NCI-H524 treated with DMSO at 0.1 percent for 48 hours (cell line): ENCODE measurements at regions not wholly inside any gene's neighbourhood (a gene's known extent, or its start where the extent isn't known, plus 50 kb on each side); places are given as distances from the start of the nearest gene placed in this dataset.
"Not testable (repeated sequence)": the region's sequence is repeated elsewhere in the genome, so short reads cannot be mapped to it uniquely, and the experiment has no call there.

Source experiments
- DNase-seq: peaks from one replicate; lab custom pipeline; 2025; lab: John Stamatoyannopoulos, UW

GRCh38 chr12:92398565-92399309, 253.1 kb upstream of the BTG1 start:
- no peak for DNase-seq

- no peak for DNase-seq
Measured at GRCh38 chr12:92396647-92397252, 251.1 kb upstream of the BTG1 start.

DNA sequence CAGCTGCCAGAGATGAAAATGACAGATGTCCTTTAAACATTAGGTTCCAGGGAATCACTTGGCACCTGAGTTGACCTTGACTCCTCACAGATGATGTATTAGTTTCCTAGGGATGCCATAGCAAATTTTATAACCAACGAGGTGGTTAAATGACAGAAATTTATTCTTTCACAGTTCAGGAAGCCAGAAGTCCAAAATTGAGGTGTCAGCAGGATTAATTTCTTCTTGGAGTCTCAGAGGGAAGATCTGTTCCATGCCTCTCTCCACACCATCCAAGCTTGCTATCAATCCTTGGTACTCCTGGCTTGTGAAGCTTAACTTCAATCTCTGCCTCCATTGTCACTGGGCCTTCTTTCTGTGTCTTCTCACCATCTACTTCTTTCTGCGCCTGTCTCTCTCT, 249.7 kb upstream of the BTG1 start:
- no peak for DNase-seq

- DNase-seq: no peak
Measured at GRCh38 chr12:92394895-92395294, 249.2 kb upstream of the BTG1 start.

GRCh38 chr12:92393504-92393903, 247.9 kb upstream of the BTG1 start:
- no peak for DNase-seq

DNA sequence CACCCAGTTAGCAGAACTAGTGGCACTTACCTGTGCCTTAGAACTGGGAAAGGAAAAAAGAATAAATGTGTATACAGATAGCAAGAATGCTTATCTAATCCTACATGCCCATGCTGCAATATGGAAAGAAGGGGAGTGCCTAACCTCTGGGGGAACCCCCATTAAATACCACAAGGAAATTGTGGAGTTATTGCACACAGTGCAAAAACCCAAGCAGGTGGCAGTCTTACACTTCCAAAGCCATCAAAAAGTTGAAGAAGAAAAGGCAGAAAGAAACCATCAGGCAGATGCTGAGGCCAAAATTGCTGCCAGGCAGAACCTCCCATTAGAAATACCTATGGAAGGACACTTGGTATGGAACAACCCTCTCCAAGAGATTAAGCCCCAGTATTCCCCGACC, 246.1 kb upstream of the BTG1 start:
- not testable (repeated sequence) for DNase-seq

DNA sequence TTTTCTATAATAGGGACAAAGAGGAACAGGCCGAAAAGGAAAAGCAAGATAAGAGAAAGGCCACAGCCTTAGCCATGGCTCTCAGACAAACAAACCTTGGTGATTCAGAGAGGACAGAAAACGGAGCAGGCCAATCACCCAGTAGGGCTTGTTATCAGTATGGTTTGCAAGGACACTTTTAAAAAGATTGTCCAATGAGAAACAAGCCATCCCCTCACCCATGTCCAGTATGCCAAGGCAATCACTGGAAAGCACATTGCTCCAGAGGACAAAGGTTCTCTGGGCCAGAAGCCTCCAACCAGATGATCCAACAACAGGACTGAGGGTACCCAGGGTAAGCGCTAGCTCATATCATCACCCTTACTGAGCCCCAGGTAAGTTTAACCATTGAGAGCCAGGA, 243.8 kb upstream of the BTG1 start:
- no peak for DNase-seq

GRCh38 chr12:92385296-92385695, 239.7 kb upstream of the BTG1 start:
- no peak for DNase-seq

GRCh38 chr12:92384571-92384970, 238.9 kb upstream of the BTG1 start:
- no peak for DNase-seq

GRCh38 chr12:92382383-92382878, 236.8 kb upstream of the BTG1 start:
- no peak for DNase-seq

DNA sequence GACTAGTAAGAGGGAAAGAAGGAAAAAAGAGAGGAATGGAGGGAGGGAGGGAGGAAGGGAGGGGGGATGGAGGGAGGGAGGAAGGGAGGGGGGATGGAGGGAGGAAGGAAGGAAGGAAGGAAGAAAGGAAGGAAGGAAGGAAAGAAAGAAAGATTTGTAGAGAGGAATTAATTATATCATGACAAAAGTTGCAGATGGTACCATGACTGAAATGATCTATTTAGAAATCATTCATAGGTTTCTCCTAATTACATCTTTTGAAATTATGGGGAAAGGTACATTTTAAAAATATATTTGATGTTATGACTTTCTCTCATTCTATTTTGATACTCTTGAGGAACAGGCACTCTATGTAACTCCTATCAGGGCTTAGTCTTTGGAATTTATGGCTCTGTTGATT, 236.2 kb upstream of the BTG1 start:
- DNase-seq: no peak

DNA sequence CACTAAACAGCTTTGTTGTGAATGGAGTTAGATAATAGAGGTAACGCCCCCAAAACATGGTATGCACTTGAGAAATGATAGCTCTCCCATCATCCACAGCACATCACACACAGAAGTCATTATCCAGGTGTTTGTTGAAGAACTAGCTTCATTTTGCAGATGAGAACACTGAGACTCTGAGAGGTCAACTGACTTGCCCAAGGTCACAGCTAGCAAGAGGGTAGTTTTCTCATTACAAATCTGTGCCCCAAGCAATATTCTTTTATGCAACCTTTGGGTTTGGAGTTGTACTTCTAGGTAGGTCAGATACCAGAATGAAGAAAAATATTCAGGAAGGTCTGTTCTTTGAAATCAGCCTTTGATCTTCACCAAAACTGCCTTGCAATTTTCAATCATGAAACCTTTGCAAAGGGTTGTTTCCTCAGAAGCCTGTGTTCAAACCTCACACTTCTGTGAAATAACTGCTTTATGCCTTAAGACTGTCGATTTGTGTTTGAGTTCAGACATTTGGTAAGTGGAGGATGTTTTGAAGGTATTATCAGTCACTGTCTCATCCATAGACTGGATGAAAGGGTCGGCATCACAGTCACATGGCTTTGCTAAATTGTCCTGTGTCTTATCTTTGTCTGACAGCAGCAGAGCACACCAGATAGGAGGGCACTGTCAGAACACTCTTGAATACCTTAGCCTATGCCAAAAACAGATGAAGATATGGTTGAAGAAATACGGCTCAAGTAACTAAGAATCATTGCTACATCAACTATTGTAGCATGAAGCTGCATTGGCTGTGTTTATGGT, 233.2 kb upstream of the BTG1 start:
- no peak for DNase-seq

- not testable (repeated sequence) for DNase-seq
Measured at GRCh38 chr12:92375504-92375903, 229.9 kb upstream of the BTG1 start.

DNA sequence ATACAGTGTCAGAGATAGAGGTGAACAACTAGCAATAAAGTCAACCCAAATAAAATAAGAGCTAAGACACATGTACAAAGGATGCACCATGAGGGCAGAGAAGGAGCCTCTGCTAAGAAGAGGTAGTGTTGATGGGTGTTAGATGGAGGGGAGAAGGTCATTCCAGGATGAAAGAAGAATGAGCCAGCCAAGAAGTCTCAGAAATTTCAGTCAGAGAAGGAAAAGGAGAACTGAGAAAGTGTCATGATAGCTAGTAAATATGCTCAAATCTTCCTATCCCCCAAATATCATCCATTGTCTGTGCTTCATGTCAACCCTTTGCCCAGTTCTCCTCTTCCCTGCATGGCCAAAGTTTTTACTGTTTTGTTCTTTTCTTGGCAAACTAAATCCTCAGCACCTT, 225.2 kb upstream of the BTG1 start:
- DNase-seq: no peak

- no peak for DNase-seq
Measured at GRCh38 chr12:92369636-92370035, 224.0 kb upstream of the BTG1 start.

GRCh38 chr12:92369056-92369455, 223.4 kb upstream of the BTG1 start:
- DNase-seq: no peak

DNA sequence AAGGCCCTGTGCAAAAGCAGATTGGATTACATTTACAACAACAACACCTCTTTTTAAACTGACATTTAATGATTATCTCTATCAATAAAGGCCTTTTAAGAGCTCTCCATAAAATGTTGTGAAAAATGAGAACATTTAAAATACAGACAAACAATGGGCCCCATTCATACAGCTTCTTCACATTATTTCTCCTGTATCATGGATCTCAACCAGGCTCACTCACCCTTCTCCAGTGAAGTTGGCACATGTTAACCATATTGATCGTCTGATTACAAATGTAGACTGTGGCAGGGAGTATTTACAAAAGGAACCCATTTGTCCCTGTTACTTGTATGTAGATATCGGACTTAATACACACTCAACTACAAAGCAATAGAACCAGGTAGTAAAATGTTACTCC, 220.2 kb upstream of the BTG1 start:
- DNase-seq: no peak

- no peak for DNase-seq
Measured at GRCh38 chr12:92365333-92365732, 219.7 kb upstream of the BTG1 start.

DNA sequence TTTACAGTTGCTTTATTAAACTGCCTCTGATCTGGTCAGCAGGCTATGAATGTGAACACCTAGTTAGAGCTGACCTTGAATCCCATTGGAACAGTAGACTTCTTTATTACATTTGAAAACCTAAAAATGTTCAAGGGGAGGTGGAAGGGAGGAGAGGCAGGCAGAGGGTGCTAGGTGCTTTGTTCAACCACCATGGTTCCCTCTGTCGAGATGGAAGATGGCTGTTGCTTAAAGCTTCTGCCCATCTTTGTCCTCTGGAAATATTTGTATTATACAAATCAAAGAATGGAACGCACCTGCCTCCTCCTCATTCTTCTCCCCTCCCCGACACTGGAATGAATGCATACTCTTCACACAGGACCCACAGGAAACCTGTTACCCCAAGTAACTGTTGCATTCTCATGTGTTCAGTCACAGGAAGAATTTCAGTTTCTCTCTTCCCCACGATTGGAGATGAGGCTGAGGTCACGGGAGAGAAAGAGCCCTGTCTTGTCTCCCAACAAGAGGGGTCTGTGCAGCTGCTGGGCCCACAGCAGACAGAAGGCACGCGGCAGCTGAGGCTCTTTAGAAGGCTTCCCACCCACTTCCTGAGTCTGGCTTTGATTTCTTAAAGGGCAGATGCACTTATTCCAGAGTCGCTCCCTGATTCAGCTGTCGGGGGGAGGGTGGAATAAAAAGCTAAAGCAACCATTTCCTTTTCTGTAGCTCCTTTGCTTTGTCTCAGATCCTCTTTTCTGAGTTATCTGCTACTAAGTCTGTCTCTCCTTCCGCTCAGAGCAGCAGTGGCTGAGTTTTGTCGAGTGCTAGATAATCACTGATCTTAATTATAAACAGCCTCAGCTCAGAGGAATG, 217.9 kb upstream of the BTG1 start:
- DNase-seq: peak; percentile 58

GRCh38 chr12:92362785-92363184, 217.1 kb upstream of the BTG1 start:
- no peak for DNase-seq

DNA sequence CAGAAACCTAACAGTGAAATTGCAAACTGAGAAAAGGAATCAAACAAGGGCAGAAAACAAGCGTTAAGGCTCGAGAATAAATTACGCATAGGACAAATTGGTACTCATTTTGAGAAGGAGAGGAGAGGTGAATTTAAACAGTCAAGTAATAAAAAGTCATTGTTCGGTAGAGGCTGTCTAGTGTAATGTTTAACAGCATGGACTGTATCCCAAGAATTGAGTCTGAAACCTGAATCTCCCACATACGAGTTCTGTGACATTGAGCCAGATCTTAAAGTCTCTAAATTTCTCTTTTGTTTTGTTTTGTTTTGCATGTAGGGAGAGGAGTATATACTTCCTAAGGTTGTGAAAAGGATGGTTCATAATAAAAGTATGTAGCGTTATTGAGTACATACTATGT, 216.5 kb upstream of the BTG1 start:
- DNase-seq: no peak

DNA sequence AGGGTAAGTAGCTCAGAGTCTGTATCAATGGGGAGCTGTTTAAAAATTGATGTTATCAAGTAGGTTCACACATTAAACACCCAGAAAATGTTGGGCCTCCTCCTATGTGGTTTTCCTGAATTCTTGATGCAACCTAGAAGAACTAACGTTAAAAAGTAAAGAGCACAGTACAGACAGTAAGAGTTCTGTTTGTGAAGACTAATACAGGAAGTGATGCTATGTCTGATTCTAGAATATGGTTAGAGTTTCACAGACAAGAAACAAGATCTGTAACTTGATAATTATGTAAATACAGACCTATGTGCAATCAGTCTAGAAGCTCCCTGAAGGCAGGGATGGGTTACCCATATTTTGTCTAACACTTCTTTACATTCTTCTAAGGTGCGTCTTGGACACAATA, 214.9 kb upstream of the BTG1 start:
- DNase-seq: no peak
